ENCODE measurements at regions not wholly inside any gene's neighbourhood (a gene's known extent, or its start where the extent isn't known, plus 50 kb on each side); places are given as distances from the start of the nearest gene placed in this dataset.
"Not testable (repeated sequence)": the region's sequence is repeated elsewhere in the genome, so short reads cannot be mapped to it uniquely, and the experiment has no call there.

- H3K27ac ChIP-seq; intact Hi-C loops (cut with DNase I); H3K4me3 ChIP-seq; H3K4me1 ChIP-seq; H3K27me3 ChIP-seq; H3K36me3 ChIP-seq; H3K9me3 ChIP-seq; DNase-seq (ENCODE audit: extremely low spot score in 2 of 2): not testable (repeated sequence)
Observed at GRCh38 chr1:206256935-206257334, 53.6 kb downstream of the SRGAP2 start.

- DNase-seq (ENCODE audit: extremely low spot score in 2 of 2); H3K4me3 ChIP-seq; H3K36me3 ChIP-seq; intact Hi-C loops (cut with DNase I); H3K27ac ChIP-seq; H3K9me3 ChIP-seq; H3K27me3 ChIP-seq; H3K4me1 ChIP-seq: not testable (repeated sequence)
Observed at GRCh38 chr1:206261473-206261872, 58.1 kb downstream of the SRGAP2 start.

- H3K27me3 ChIP-seq; H3K36me3 ChIP-seq; H3K4me3 ChIP-seq; intact Hi-C loops (cut with DNase I); DNase-seq (ENCODE audit: extremely low spot score in 2 of 2); H3K9me3 ChIP-seq; H3K27ac ChIP-seq; H3K4me1 ChIP-seq: not testable (repeated sequence)
Observed at GRCh38 chr1:206262424-206262823, 59.1 kb downstream of the SRGAP2 start.

- H3K36me3 ChIP-seq; DNase-seq (ENCODE audit: extremely low spot score in 2 of 2); intact Hi-C loops (cut with DNase I); H3K27ac ChIP-seq; H3K4me1 ChIP-seq; H3K9me3 ChIP-seq; H3K27me3 ChIP-seq; H3K4me3 ChIP-seq: not testable (repeated sequence)
Observed at GRCh38 chr1:206264916-206265315, 61.6 kb downstream of the SRGAP2 start.

GRCh38 chr1:206271153-206271552, 67.8 kb downstream of the SRGAP2 start:
- H3K36me3 ChIP-seq; H3K4me1 ChIP-seq; H3K4me3 ChIP-seq; intact Hi-C loops (cut with DNase I); DNase-seq (ENCODE audit: extremely low spot score in 2 of 2); H3K27me3 ChIP-seq; H3K9me3 ChIP-seq; H3K27ac ChIP-seq: not testable (repeated sequence)

- intact Hi-C loops (cut with DNase I); H3K4me1 ChIP-seq; H3K36me3 ChIP-seq; H3K27me3 ChIP-seq; DNase-seq (ENCODE audit: extremely low spot score in 2 of 2); H3K4me3 ChIP-seq; H3K27ac ChIP-seq; H3K9me3 ChIP-seq: not testable (repeated sequence)
Observed at GRCh38 chr1:206273104-206273503, 69.8 kb downstream of the SRGAP2 start.

- H3K36me3 ChIP-seq; intact Hi-C loops (cut with DNase I); H3K9me3 ChIP-seq; H3K4me1 ChIP-seq; H3K27ac ChIP-seq; DNase-seq (ENCODE audit: extremely low spot score in 2 of 2); H3K27me3 ChIP-seq; H3K4me3 ChIP-seq: not testable (repeated sequence)
Observed at GRCh38 chr1:206276143-206276542, 72.8 kb downstream of the SRGAP2 start.

- H3K4me3 ChIP-seq; H3K4me1 ChIP-seq; H3K27ac ChIP-seq; H3K9me3 ChIP-seq; H3K36me3 ChIP-seq; DNase-seq (ENCODE audit: extremely low spot score in 2 of 2); intact Hi-C loops (cut with DNase I); H3K27me3 ChIP-seq: not testable (repeated sequence)
Observed at GRCh38 chr1:206278683-206279082, 75.3 kb downstream of the SRGAP2 start.

- H3K36me3 ChIP-seq; H3K4me3 ChIP-seq; DNase-seq (ENCODE audit: extremely low spot score in 2 of 2); intact Hi-C loops (cut with DNase I); H3K9me3 ChIP-seq; H3K4me1 ChIP-seq; H3K27ac ChIP-seq; H3K27me3 ChIP-seq: not testable (repeated sequence)
Observed at GRCh38 chr1:206280683-206281082, 77.3 kb downstream of the SRGAP2 start.

GRCh38 chr1:206281912-206282654, 78.7 kb downstream of the SRGAP2 start:
- H3K4me1 ChIP-seq; H3K4me3 ChIP-seq; H3K36me3 ChIP-seq; DNase-seq (ENCODE audit: extremely low spot score in 2 of 2); H3K9me3 ChIP-seq; H3K27me3 ChIP-seq; intact Hi-C loops (cut with DNase I); H3K27ac ChIP-seq: not testable (repeated sequence)

- DNase-seq (ENCODE audit: extremely low spot score in 2 of 2); H3K27ac ChIP-seq; H3K36me3 ChIP-seq; H3K27me3 ChIP-seq; intact Hi-C loops (cut with DNase I); H3K9me3 ChIP-seq; H3K4me1 ChIP-seq; H3K4me3 ChIP-seq: not testable (repeated sequence)
Observed at GRCh38 chr1:206285024-206285960, 82.0 kb downstream of the SRGAP2 start.

GRCh38 chr1:206287759-206288158, 84.4 kb downstream of the SRGAP2 start:
- H3K4me1 ChIP-seq; H3K36me3 ChIP-seq; H3K27ac ChIP-seq; H3K27me3 ChIP-seq; intact Hi-C loops (cut with DNase I); DNase-seq (ENCODE audit: extremely low spot score in 2 of 2); H3K9me3 ChIP-seq; H3K4me3 ChIP-seq: not testable (repeated sequence)

- H3K4me1 ChIP-seq; H3K27ac ChIP-seq; H3K36me3 ChIP-seq; H3K9me3 ChIP-seq; DNase-seq (ENCODE audit: extremely low spot score in 2 of 2); intact Hi-C loops (cut with DNase I); H3K27me3 ChIP-seq; H3K4me3 ChIP-seq: not testable (repeated sequence)
Observed at GRCh38 chr1:206288453-206288852, 85.1 kb downstream of the SRGAP2 start.

All from vagina (tissue), 2 donors.